DMS53 treated with DMSO at 0.1 percent for 48 hours (cell line): ENCODE measurements at regions not wholly inside any gene's neighbourhood (a gene's known extent, or its start where the extent isn't known, plus 50 kb on each side); places are given as distances from the start of the nearest gene placed in this dataset.

ENCODE experiments used
- DNase-seq: peaks from one replicate; lab custom pipeline; 2025; ENCODE audit not compliant: unreplicated experiment; lab: John Stamatoyannopoulos, UW

- DNase-seq = no peak
Observed at GRCh38 chr14:98855926-98856715, 415.9 kb downstream of the BCL11B start.

- DNase-seq = no peak
Observed at GRCh38 chr14:98858158-98858557, 413.8 kb downstream of the BCL11B start.

GRCh38 chr14:98858561-98858960 is 413.4 kb downstream of the BCL11B start:
- DNase-seq = no peak

- DNase-seq = no peak
Observed at GRCh38 chr14:98859301-98859700, 412.7 kb downstream of the BCL11B start.

- DNase-seq = no peak
Observed at GRCh38 chr14:98864211-98864610, 407.8 kb downstream of the BCL11B start.

- no peak for DNase-seq
Observed at GRCh38 chr14:98867146-98867545, 404.9 kb downstream of the BCL11B start.

- DNase-seq = no peak
Observed at GRCh38 chr14:98867726-98868125, 404.3 kb downstream of the BCL11B start.

GRCh38 chr14:98868866-98869265 is 403.1 kb downstream of the BCL11B start:
- no peak for DNase-seq

- no peak for DNase-seq
Observed at GRCh38 chr14:98871796-98872195, 400.2 kb downstream of the BCL11B start.

- no peak for DNase-seq
Observed at GRCh38 chr14:98877065-98877464, 394.9 kb downstream of the BCL11B start.

GRCh38 chr14:98878282-98878681 is 393.7 kb downstream of the BCL11B start:
- DNase-seq = no peak

- DNase-seq = no peak
Observed at GRCh38 chr14:98886982-98887381, 385.0 kb downstream of the BCL11B start.

- DNase-seq = no peak
Observed at GRCh38 chr14:98888281-98888680, 383.7 kb downstream of the BCL11B start.

GRCh38 chr14:98888927-98889835 is 382.8 kb downstream of the BCL11B start:
- DNase-seq = no peak

- DNase-seq = no peak
Observed at GRCh38 chr14:98889836-98890185, 382.2 kb downstream of the BCL11B start.

- no peak for DNase-seq
Observed at GRCh38 chr14:98890556-98891340, 381.2 kb downstream of the BCL11B start.

- no peak for DNase-seq
Observed at GRCh38 chr14:98893675-98894074, 378.3 kb downstream of the BCL11B start.

- no peak for DNase-seq
Observed at GRCh38 chr14:98894600-98894999, 377.4 kb downstream of the BCL11B start.

GRCh38 chr14:98896449-98896848 is 375.5 kb downstream of the BCL11B start:
- no peak for DNase-seq

GRCh38 chr14:98897605-98898309 is 374.2 kb downstream of the BCL11B start:
- DNase-seq = no peak

GRCh38 chr14:98899441-98899840 is 372.6 kb downstream of the BCL11B start:
- no peak for DNase-seq
